Uterus (tissue), 3 donors: ENCODE measurements at regions not wholly inside any gene's neighbourhood (a gene's known extent, or its start where the extent isn't known, plus 50 kb on each side); places are given as distances from the start of the nearest gene placed in this dataset.

Experiments used
- DNase-seq, 2 donors: peaks; one replicate each; pipeline ENCODE4 v3.0.0-alpha.2; 2019 to 2020
- H3K27ac ChIP-seq, 2 donors: fragments of 200-600 bp; sonication (generic); 1 replicate in 1 of 2; 2 replicates in 1 of 2; pipeline ENCODE4 v1.5.1; 2016 to 2018
- H3K27me3 ChIP-seq, 2 donors: fragments of 200-600 bp; sonication (generic); one replicate each; pipeline ENCODE4 v1.5.1; 2018 to 2019; ENCODE audit warnings: control low read depth in 1 of 2
- H3K36me3 ChIP-seq, 2 donors: fragments of 200-600 bp; sonication (generic); one replicate each; pipeline ENCODE4 v1.5.1; 2019; ENCODE audit warnings: control low read depth in 1 of 2
- H3K4me1 ChIP-seq, 2 donors: fragments of 200-600 bp; sonication (generic); one replicate each; pipeline ENCODE4 v1.5.1; 2018 to 2019; ENCODE audit warnings: control low read depth in 1 of 2
- H3K4me3 ChIP-seq, 2 donors: fragments of 200-600 bp; sonication (generic); 1 replicate in 1 of 2; 2 replicates in 1 of 2; pipeline ENCODE4 v1.5.1; 2018 to 2019; ENCODE audit warnings: mild to moderate bottlenecking in 1 of 2
- H3K9me3 ChIP-seq, 2 donors: fragments of 200-600 bp; sonication (generic); one replicate each; pipeline ENCODE4 v1.5.1; 2019; ENCODE audit warnings: control low read depth in 1 of 2
- POLR2A ChIP-seq, 2 donors: fragments of 450-650 bp; IDR thresholded peaks; one replicate each; pipeline ENCODE4 v1.6.1; 2016; ENCODE audit warnings: antibody characterized with exemption in 2 of 2, mild to moderate bottlenecking in 1 of 2, moderate library complexity in 1 of 2
- intact Hi-C: fragments of 100-400 bp; cut with DNase I; formaldehyde crosslinking; loops from one replicate; pipeline ENCODE4 v1.15.1; 2023; ENCODE audit warnings: low total_unique reads
- TF ChIP-seq, protein P1 (sequence below), 4 experiments: fragments of 200-600 bp in 2 of 4; fragments of 450-650 bp in 2 of 4; sonication (generic) in 2 of 4; IDR thresholded peaks; one replicate each; pipeline ENCODE4 v1.5.1; 2016 to 2019; ENCODE audit warnings: antibody characterized with exemption in 4 of 4, mild to moderate bottlenecking in 2 of 4, moderate library complexity in 1 of 4
- donor health status: DM: yes; HTN: yes; CAD: no.

DNA sequence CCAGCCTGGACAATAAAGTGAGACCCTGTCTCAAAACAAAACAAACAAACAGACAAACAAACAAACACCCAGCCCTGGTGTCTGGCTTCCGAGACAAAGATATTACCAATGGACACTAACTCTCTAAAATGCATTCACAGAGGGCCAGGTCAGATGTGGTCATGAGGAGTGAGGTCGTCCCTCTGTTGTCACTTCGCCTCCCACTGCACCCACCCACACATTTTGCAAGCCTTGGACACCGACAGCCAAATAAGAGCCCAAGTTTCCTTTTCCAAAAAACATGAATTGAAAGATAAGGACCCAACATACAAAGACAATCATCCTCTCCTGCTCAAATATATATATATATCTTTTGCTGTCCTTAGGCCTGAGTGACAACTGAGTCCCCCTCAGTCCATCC lies 319.9 kb downstream of the TSN start:
- TF ChIP-seq, protein P1, sequence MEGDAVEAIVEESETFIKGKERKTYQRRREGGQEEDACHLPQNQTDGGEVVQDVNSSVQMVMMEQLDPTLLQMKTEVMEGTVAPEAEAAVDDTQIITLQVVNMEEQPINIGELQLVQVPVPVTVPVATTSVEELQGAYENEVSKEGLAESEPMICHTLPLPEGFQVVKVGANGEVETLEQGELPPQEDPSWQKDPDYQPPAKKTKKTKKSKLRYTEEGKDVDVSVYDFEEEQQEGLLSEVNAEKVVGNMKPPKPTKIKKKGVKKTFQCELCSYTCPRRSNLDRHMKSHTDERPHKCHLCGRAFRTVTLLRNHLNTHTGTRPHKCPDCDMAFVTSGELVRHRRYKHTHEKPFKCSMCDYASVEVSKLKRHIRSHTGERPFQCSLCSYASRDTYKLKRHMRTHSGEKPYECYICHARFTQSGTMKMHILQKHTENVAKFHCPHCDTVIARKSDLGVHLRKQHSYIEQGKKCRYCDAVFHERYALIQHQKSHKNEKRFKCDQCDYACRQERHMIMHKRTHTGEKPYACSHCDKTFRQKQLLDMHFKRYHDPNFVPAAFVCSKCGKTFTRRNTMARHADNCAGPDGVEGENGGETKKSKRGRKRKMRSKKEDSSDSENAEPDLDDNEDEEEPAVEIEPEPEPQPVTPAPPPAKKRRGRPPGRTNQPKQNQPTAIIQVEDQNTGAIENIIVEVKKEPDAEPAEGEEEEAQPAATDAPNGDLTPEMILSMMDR (IDR thresholded peaks at IDR 0.05) = no peak
- no peak for TF ChIP-seq POLR2A (IDR thresholded peaks at IDR 0.05)
- Histone ChIP-seq H3K36me3 (no peaks in the 10 kb centered on the region), H3K9me3 (no peaks in the 10 kb centered on the region), H3K4me3 (no peak overlapping the region), H3K27ac (no peak overlapping the region), H3K27me3 (no peaks in the 10 kb centered on the region), H3K4me1 (no peaks in the 10 kb centered on the region)
- no peak for DNase-seq
- intact Hi-C loops = no loop called here

DNA sequence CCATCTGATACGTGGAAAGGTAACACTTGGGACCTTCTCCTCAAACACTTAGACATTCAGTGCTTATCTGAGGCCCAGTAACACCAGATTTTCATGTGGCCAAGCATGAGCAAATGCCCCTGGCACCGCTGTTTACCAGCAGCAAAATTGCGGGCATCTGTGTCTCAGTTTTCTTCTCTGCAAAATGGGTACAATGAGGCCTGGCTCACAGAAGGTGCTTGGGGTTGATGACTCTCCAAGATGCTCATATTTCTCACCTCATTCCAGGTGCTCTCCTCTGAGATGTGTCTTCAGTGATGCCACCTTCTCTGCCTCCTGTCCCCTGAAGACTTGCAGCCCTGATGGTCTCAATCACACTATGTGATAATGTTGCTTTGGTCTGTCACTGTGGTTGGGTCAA lies 321.7 kb downstream of the TSN start:
- intact Hi-C loops = no loop called here
- TF ChIP-seq POLR2A (IDR thresholded peaks at IDR 0.05) = no peak
- TF ChIP-seq, protein P1 (IDR thresholded peaks at IDR 0.05) = no peak
- Histone ChIP-seq H3K36me3 (no peaks in the 10 kb centered on the region), H3K27ac (no peak overlapping the region), H3K4me1 (no peaks in the 10 kb centered on the region), H3K9me3 (no peaks in the 10 kb centered on the region), H3K4me3 (no peak overlapping the region), H3K27me3 (no peaks in the 10 kb centered on the region)
- DNase-seq = no peak

DNA sequence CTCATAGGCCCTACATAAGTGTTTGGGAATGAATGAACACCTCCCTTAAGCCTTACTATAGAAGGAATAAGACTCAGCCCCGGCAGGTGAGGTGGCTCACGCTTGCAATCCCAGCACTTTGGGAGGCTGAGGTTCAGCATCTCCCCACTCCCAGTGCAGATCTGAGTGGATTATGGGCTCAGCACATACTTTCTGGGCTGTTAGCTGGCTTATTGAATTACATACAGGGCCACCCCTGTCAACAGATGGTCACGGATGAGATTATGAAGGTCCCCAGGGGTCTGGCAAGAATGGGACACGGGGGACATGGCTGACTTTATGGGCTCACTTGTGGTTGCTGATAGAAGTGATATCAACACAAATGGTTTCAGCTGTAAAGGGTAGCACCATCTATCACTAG lies 322.3 kb downstream of the TSN start:
- DNase-seq = no peak
- TF ChIP-seq, protein P1 (IDR thresholded peaks at IDR 0.05) = no peak
- TF ChIP-seq POLR2A (IDR thresholded peaks at IDR 0.05) = no peak
- H3K4me3 ChIP-seq = no peak overlapping the region
- no peak overlapping the region for H3K27ac ChIP-seq
- H3K4me1 ChIP-seq = no peaks in the 10 kb centered on the region
- intact Hi-C loops = no loop called here
- no peaks in the 10 kb centered on the region for H3K27me3 ChIP-seq
- no peaks in the 10 kb centered on the region for H3K9me3 ChIP-seq
- no peaks in the 10 kb centered on the region for H3K36me3 ChIP-seq

DNA sequence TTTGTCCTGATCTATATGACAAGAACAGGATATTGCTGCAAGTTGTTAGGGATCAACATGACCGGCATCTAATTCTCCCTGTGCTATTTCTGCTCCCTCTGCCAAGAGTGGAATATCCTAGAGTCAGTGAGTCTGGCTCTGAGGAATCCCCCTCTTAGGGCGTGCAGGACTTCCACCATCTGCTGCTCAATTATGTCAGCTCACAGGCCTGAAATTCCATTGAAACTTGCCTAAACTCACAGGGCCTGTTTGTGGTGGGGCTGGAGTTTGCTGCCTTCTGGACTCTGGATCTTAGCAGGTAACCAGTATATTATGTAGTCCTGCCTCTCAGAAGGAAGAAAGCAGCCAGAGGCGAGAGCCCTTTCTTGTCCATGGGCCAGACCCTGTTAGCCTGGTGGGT lies 323.0 kb downstream of the TSN start:
- H3K36me3 ChIP-seq = no peaks in the 10 kb centered on the region
- H3K27ac ChIP-seq = no peak overlapping the region
- no peaks in the 10 kb centered on the region for H3K9me3 ChIP-seq
- DNase-seq = no peak
- H3K4me3 ChIP-seq = no peak overlapping the region
- TF ChIP-seq, protein P1 (IDR thresholded peaks at IDR 0.05) = no peak
- TF ChIP-seq POLR2A (IDR thresholded peaks at IDR 0.05) = no peak
- no peaks in the 10 kb centered on the region for H3K27me3 ChIP-seq
- no peaks in the 10 kb centered on the region for H3K4me1 ChIP-seq
- intact Hi-C loops = no loop called here

DNA sequence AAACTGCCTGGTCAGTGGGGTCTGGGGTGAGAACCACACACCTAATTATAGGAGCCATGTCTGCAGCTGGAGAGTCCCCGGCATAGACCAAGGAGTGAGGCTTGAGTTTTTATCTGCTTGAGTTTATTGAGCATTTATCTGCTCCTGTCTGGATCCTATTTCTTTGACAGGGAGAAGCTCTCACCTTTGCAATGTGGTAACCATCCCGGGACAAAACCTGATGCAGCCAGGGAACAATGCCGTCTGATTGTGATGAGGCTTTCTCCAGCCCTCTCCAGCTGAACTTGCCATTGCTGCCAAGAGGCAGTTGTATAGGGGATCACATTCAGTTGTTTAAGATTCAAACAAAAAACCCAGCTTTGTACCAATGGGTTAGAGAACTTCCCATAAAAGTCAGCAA lies 324.4 kb downstream of the TSN start:
- no peak for DNase-seq
- Histone ChIP-seq H3K36me3 (no peaks in the 10 kb centered on the region), H3K9me3 (no peaks in the 10 kb centered on the region), H3K4me1 (no peaks in the 10 kb centered on the region), H3K27me3 (no peaks in the 10 kb centered on the region), H3K4me3 (no peak overlapping the region), H3K27ac (no peak overlapping the region)
- TF ChIP-seq, protein P1 (IDR thresholded peaks at IDR 0.05) = no peak
- TF ChIP-seq POLR2A (IDR thresholded peaks at IDR 0.05) = no peak
- intact Hi-C loops = no loop called here
